K562 (cell line): ENCODE measurements at regions not wholly inside any gene's neighbourhood (a gene's known extent, or its start where the extent isn't known, plus 50 kb on each side); places are given as distances from the start of the nearest gene placed in this dataset.

Experiments used
- ATAC-seq: fragments of 200-7000 bp; cut with Tn5 transposase; 3 replicates; pipeline ENCODE4 v1.9.1; 2020; ENCODE audit warnings: moderate library complexity
- BruUV-seq: library from RNA; stranded (reverse); fragments of 400-500 nt; replicated peaks from 2 replicates; lab custom pipeline; 2021; lab: Mats Ljungman, UMichigan
- CTCF ChIA-PET: fragments of 300-600 bp; formaldehyde crosslinking; extraction: SDS; loops from one replicate; lab custom pipeline; 2021; ENCODE audit warnings: low intra/inter-chr PET ratio; lab: Yijun Ruan, JAX
- POLR2A ChIA-PET: fragments of 300-600, 350-650 bp; sonication (Branson Sonifier 250); formaldehyde crosslinking; extraction: SDS; loops from one replicate; lab custom pipeline; 2021; ENCODE audit warnings: antibody characterized with exemption, inconsistent platforms; lab: Yijun Ruan, JAX
- DNase-seq, 4 experiments: peaks; one replicate each; pipeline versions ENCODE4 v3.0.0 to v3.0.0-alpha.2; 2011 to 2018; ENCODE audit warnings: low spot score in 3 of 4, mixed read lengths in 3 of 4; ENCODE audit errors: extremely low read depth in 1 of 4
- FAIRE-seq: peaks from 2 replicates; lab custom pipeline; 2011; peaks lifted over from hg19 to GRCh38; lab: Jason Lieb, UNC
- H2AFZ ChIP-seq: 2 replicates; pipeline ENCODE4 v1.6.0; 2011; ENCODE audit warnings: low read depth, low read length, control low read depth, inconsistent platforms
- H3K27ac ChIP-seq: fragments of 200-600 bp; 3 replicates; pipeline ENCODE4 v1.8.0; 2011; ENCODE audit warnings: low read depth, mild to moderate bottlenecking, control low read depth, inconsistent platforms, low read length, moderate library complexity, mixed read lengths; ENCODE audit errors: extremely low read depth
- H3K27me3 ChIP-seq, 2 experiments: fragments of 300-600 bp in 1 of 2; 2 replicates in 1 of 2; 3 replicates in 1 of 2; pipeline versions ENCODE4 v1.6.0 to v1.8.0; 2011; ENCODE audit warnings: inconsistent platforms in 2 of 2, low read length in 2 of 2, mild to moderate bottlenecking in 1 of 2, mixed read lengths in 1 of 2, moderate library complexity in 1 of 2; ENCODE audit not compliant: control insufficient read depth in 2 of 2, insufficient read depth in 2 of 2
- H3K36me3 ChIP-seq: fragments of 300-600 bp; 3 replicates; pipeline ENCODE4 v1.8.0; 2011; ENCODE audit warnings: mild to moderate bottlenecking, low read length, inconsistent platforms; ENCODE audit not compliant: control insufficient read depth, insufficient read depth
- H3K4me1 ChIP-seq, 2 experiments: fragments of 200-600 bp in 1 of 2; replicated peaks in 1 of 2; 2 replicates in 1 of 2; 3 replicates in 1 of 2; pipeline versions ENCODE4 v1.5.1 to v1.8.0; 2011; ENCODE audit warnings: inconsistent platforms in 2 of 2, low read length in 2 of 2, mild to moderate bottlenecking in 1 of 2, mixed read lengths in 1 of 2, moderate library complexity in 1 of 2; ENCODE audit not compliant: control insufficient read depth in 2 of 2, insufficient read depth in 2 of 2
- H3K4me2 ChIP-seq: 2 replicates; pipeline ENCODE4 v1.6.1; 2011; ENCODE audit warnings: low read length, control low read depth, inconsistent platforms, mixed read lengths; ENCODE audit not compliant: insufficient read depth
- H3K4me3 ChIP-seq: fragments of 200-600 bp; sonication (generic), shearing (Covaris generic); 2 replicates; pipeline ENCODE4 v1.5.1; 2016; ENCODE audit warnings: control low read depth, inconsistent platforms
- H3K79me2 ChIP-seq: fragments of 200-600 bp; 3 replicates; pipeline ENCODE4 v1.8.0; 2011; ENCODE audit warnings: low read length, inconsistent platforms; ENCODE audit not compliant: control insufficient read depth, insufficient read depth
- H3K9ac ChIP-seq, 2 experiments: 2 replicates each; pipeline versions ENCODE4 v1.6.0 to v1.6.1; 2011; ENCODE audit warnings: low read depth in 2 of 2, low read length in 2 of 2, control low read depth in 1 of 2, inconsistent platforms in 1 of 2, mild to moderate bottlenecking in 1 of 2, mixed read lengths in 1 of 2; ENCODE audit not compliant: insufficient read depth in 1 of 2
- H3K9me1 ChIP-seq: one replicate; pipeline ENCODE4 v1.6.0; 2011; ENCODE audit warnings: inconsistent platforms, mild to moderate bottlenecking, low read length, moderate library complexity; ENCODE audit not compliant: control insufficient read depth, insufficient read depth
- H3K9me3 ChIP-seq: replicated peaks from 2 replicates; pipeline ENCODE4 v1.5.1; 2011; ENCODE audit warnings: low read depth, low read length, inconsistent platforms; ENCODE audit not compliant: control insufficient read depth, insufficient read depth
- H4K20me1 ChIP-seq: replicated peaks from 2 replicates; pipeline ENCODE4 v1.6.1; 2011; ENCODE audit warnings: low read length, inconsistent platforms, mixed read lengths; ENCODE audit not compliant: control insufficient read depth, insufficient read depth
- ETS1 ChIP-seq: conservative IDR thresholded peaks from 2 replicates; pipeline ENCODE4 v1.6.1; 2011; ENCODE audit warnings: low read depth, mild to moderate bottlenecking, low read length; ENCODE audit not compliant: control insufficient read depth
- GTF3C2 ChIP-seq: IDR thresholded peaks from 3 replicates; pipeline ENCODE4 v1.6.1; 2011; ENCODE audit warnings: borderline replicate concordance, mild to moderate bottlenecking, moderate library complexity; ENCODE audit not compliant: insufficient read length; ENCODE audit errors: extremely low read depth
- NFIX ChIP-seq: fragments of 250-450 bp; sonication (Bioruptor Pico); IDR thresholded peaks from 2 replicates; pipeline ENCODE4 v1.4.0; 2020; ENCODE audit warnings: low read depth, mild to moderate bottlenecking, moderate library complexity
- NR2C2 ChIP-seq, 2 experiments: fragments of 200-800 bp in 1 of 2; sonication (Bioruptor generic) in 1 of 2; sonication (generic) in 1 of 2; formaldehyde crosslinking in 1 of 2; IDR thresholded peaks; 2 replicates each; pipeline versions ENCODE4 v1.6.1 to v1.8.0; 2016 to 2022; ENCODE audit warnings: mild to moderate bottlenecking in 1 of 2, missing compliant biosample characterization in 1 of 2, missing genetic modification characterization in 1 of 2, missing genetic modification reagents in 1 of 2
- ZC3H11A ChIP-seq: IDR thresholded peaks from 2 replicates; pipeline ENCODE4 v1.6.1; 2012; ENCODE audit warnings: low read depth, low read length, improper control_type of control experiment
- ZNF165 ChIP-seq: fragments of 250-450 bp; sonication (Bioruptor Pico); IDR thresholded peaks from 2 replicates; pipeline ENCODE4 v1.4.0; 2020; ENCODE audit warnings: borderline replicate concordance
- ZNF184 ChIP-seq: sonication (generic); formaldehyde crosslinking; IDR thresholded peaks from 2 replicates; pipeline ENCODE4 v1.5.0; 2020; ENCODE audit warnings: missing genetic modification reagents
- ZNF668 ChIP-seq: fragments of 250-450 bp; sonication (Bioruptor Pico); IDR thresholded peaks from 2 replicates; pipeline ENCODE4 v1.8.0; 2022; ENCODE audit warnings: mild to moderate bottlenecking, inconsistent platforms
- ZSCAN32 ChIP-seq: fragments of 450-650 bp; formaldehyde crosslinking; IDR thresholded peaks from 2 replicates; pipeline ENCODE4 v1.4.0; 2020; ENCODE audit warnings: mild to moderate bottlenecking, moderate library complexity
- WGBS: fragments of 100-300 bp; shearing (Covaris generic); methylation state at CpG from one replicate; pipeline ENCODE4 v1.1.6; 2016; ENCODE audit warnings: low coverage, mixed read lengths; ENCODE audit not compliant: insufficient coverage; ENCODE audit errors: missing lambda C conversion rate; 5-methylcytosine and 5-hydroxymethylcytosine counted together
- in situ Hi-C: fragments of 300-500 bp; cut with MboI; formaldehyde crosslinking; loops from 4 replicates; pipeline ENCODE4 v1.15.0; 2018; ENCODE audit warnings: inconsistent platforms, mixed read lengths
- intact Hi-C: fragments of 100-400 bp; cut with micrococcal nuclease; formaldehyde crosslinking; loops from 2 replicates; pipeline ENCODE4 v1.14.2; 2022
- TF ChIP-seq, protein P1 (sequence below): fragments of 450-650 bp; conservative IDR thresholded peaks from 2 replicates; pipeline ENCODE4 v1.6.1; 2016; ENCODE audit warnings: missing genetic modification characterization, low read depth, mild to moderate bottlenecking, control low read depth, missing compliant biosample characterization
- TF ChIP-seq, protein P2 (sequence below): fragments of 250-450 bp; sonication (Bioruptor Pico); IDR thresholded peaks from 2 replicates; pipeline ENCODE4 v1.8.0; 2022; ENCODE audit warnings: inconsistent platforms

- in situ Hi-C loops, result no loop called here
- no peak overlapping the region for H3K4me2 ChIP-seq
- no peak for TF ChIP-seq NR2C2 (CRISPR knock-in tag; IDR thresholded peaks at IDR 0.05)
- no peak for TF ChIP-seq NR2C2 (tag; IDR thresholded peaks at IDR 0.05)
- no peak for TF ChIP-seq NFIX (CRISPR knock-in tag)
- no peak for TF ChIP-seq ZSCAN32 (CRISPR knock-in tag)
- TF ChIP-seq, protein P1, sequence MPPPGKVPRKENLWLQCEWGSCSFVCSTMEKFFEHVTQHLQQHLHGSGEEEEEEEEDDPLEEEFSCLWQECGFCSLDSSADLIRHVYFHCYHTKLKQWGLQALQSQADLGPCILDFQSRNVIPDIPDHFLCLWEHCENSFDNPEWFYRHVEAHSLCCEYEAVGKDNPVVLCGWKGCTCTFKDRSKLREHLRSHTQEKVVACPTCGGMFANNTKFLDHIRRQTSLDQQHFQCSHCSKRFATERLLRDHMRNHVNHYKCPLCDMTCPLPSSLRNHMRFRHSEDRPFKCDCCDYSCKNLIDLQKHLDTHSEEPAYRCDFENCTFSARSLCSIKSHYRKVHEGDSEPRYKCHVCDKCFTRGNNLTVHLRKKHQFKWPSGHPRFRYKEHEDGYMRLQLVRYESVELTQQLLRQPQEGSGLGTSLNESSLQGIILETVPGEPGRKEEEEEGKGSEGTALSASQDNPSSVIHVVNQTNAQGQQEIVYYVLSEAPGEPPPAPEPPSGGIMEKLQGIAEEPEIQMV (tag), result no peak
- TF ChIP-seq ZNF184, result no peak
- TF ChIP-seq, protein P2, sequence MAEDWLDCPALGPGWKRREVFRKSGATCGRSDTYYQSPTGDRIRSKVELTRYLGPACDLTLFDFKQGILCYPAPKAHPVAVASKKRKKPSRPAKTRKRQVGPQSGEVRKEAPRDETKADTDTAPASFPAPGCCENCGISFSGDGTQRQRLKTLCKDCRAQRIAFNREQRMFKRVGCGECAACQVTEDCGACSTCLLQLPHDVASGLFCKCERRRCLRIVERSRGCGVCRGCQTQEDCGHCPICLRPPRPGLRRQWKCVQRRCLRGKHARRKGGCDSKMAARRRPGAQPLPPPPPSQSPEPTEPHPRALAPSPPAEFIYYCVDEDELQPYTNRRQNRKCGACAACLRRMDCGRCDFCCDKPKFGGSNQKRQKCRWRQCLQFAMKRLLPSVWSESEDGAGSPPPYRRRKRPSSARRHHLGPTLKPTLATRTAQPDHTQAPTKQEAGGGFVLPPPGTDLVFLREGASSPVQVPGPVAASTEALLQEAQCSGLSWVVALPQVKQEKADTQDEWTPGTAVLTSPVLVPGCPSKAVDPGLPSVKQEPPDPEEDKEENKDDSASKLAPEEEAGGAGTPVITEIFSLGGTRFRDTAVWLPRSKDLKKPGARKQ (CRISPR knock-in tag), result no peak
- TF ChIP-seq ZNF668 (CRISPR knock-in tag), result no peak
- no peak for TF ChIP-seq GTF3C2
- no peak for TF ChIP-seq ETS1
- no peak for TF ChIP-seq ZC3H11A
- TF ChIP-seq ZNF165 (CRISPR knock-in tag), result no peak
Observed at GRCh38 chr2:120933693-120934573, 198.3 kb downstream of the GLI2 start.

More at GRCh38 chr2:120933693-120934573, 198.3 kb downstream of the GLI2 start:
- Histone ChIP-seq H3K9me1 (no peaks in the 10 kb centered on the region), H3K79me2 (no peaks in the 10 kb centered on the region), H3K9ac (no peak overlapping the region), H3K4me3 (no peak overlapping the region), H3K27me3 (peaks cover 2 to 25% of the 10 kb centered on the region in 2 experiments; a peak in 3 of 5 replicates), H3K4me1 (peaks cover 18 to 30% of the 10 kb centered on the region in 2 experiments), H3K36me3 (no peaks in the 10 kb centered on the region), H3K27ac (no peak overlapping the region), H4K20me1 (no peaks in the 10 kb centered on the region; the same call in 1 of the 2 replicates), H2AFZ (no peak overlapping the region), H3K9me3 (no peaks in the 10 kb centered on the region)
- CTCF ChIA-PET, result interaction anchor here (0.5 kb wide), 1 partner anchor 144 kb away, joined by 3 read pairs; no protein-coding TSS in a partner anchor
- DNase-seq, result no peak
- WGBS, result 53% methylated on average over 15 of the region's 19 CpGs
- no peak for ATAC-seq
- intact Hi-C loops, result no loop called here
- BruUV-seq, result no TSS peak
- POLR2A ChIA-PET, result interaction anchor here (0.6 kb wide), 2 partner anchors 14 to 238 kb away, joined by 3 read pairs; no protein-coding TSS in a partner anchor
- no peak for FAIRE-seq
